CD4-positive, alpha-beta T cell treated with Interleukin-10 for 1 hour (primary cell): ENCODE measurements at regions not wholly inside any gene's neighbourhood (a gene's known extent, or its start where the extent isn't known, plus 50 kb on each side); places are given as distances from the start of the nearest gene placed in this dataset.
"Not testable (repeated sequence)": the region's sequence is repeated elsewhere in the genome, so short reads cannot be mapped to it uniquely, and the experiment has no call there.

Experiments used
- DNase-seq: peaks from one replicate; pipeline ENCODE4 v3.0.0-alpha.2; 2020

- DNase-seq, result no peak
These were observed 478.5 kb upstream of the AMELY start for GRCh38 chrY:7390056-7390455.

GRCh38 chrY:7382988-7383387, 471.4 kb upstream of the AMELY start:
- DNase-seq, result no peak

- no peak for DNase-seq
These were observed 465.5 kb upstream of the AMELY start for GRCh38 chrY:7377091-7377490.

- DNase-seq, result not testable (repeated sequence)
These were observed 462.9 kb upstream of the AMELY start for GRCh38 chrY:7374485-7374884.

- not testable (repeated sequence) for DNase-seq
These were observed 460.4 kb upstream of the AMELY start for GRCh38 chrY:7371953-7372352.

- DNase-seq, result not testable (repeated sequence)
These were observed 459.5 kb upstream of the AMELY start for GRCh38 chrY:7371026-7371425.

GRCh38 chrY:7359520-7359919, 448.0 kb upstream of the AMELY start:
- no peak for DNase-seq

- no peak for DNase-seq
These were observed 446.7 kb upstream of the AMELY start for GRCh38 chrY:7358103-7358752.

GRCh38 chrY:7355891-7356290, 444.3 kb upstream of the AMELY start:
- DNase-seq, result not testable (repeated sequence)

- DNase-seq, result peak; percentile 57
These were observed 433.1 kb upstream of the AMELY start for GRCh38 chrY:7344661-7345060.

GRCh38 chrY:7343261-7343660, 431.7 kb upstream of the AMELY start:
- DNase-seq, result no peak

GRCh38 chrY:7342732-7343131, 431.2 kb upstream of the AMELY start:
- not testable (repeated sequence) for DNase-seq

- DNase-seq, result peak; percentile 33
These were observed 428.0 kb upstream of the AMELY start for GRCh38 chrY:7339391-7340087.

GRCh38 chrY:7336023-7336873, 424.7 kb upstream of the AMELY start:
- peak; percentile 25 for DNase-seq

GRCh38 chrY:7334449-7334848, 422.9 kb upstream of the AMELY start:
- peak; percentile 21 for DNase-seq

GRCh38 chrY:7326296-7327246, 415.0 kb upstream of the AMELY start:
- DNase-seq, result peak; percentile 69

GRCh38 chrY:7325531-7325930, 414.0 kb upstream of the AMELY start:
- no peak for DNase-seq

- no peak for DNase-seq
These were observed 409.2 kb upstream of the AMELY start for GRCh38 chrY:7320751-7321150.

GRCh38 chrY:7320171-7320570, 408.6 kb upstream of the AMELY start:
- DNase-seq, result not testable (repeated sequence)

GRCh38 chrY:7318122-7318521, 406.6 kb upstream of the AMELY start:
- no peak for DNase-seq

GRCh38 chrY:7317571-7317970, 406.0 kb upstream of the AMELY start:
- DNase-seq, result no peak

GRCh38 chrY:7310482-7311269, 399.1 kb upstream of the AMELY start:
- peak; percentile 79 for DNase-seq
